ENCODE measurements at regions not wholly inside any gene's neighbourhood (a gene's known extent, or its start where the extent isn't known, plus 50 kb on each side); places are given as distances from the start of the nearest gene placed in this dataset.

GRCh38 chr10:130662775-130663174 lies 526.6 kb downstream of the GLRX3 start:
- Histone ChIP-seq H2BK120ac (ENCODE audit: low read depth, low read length) (no peak overlapping the region), H3K79me1 (ENCODE audit: low read depth in 1 of 2, low read length in 2 of 2) (no peaks in the 10 kb centered on the region), H2BK20ac (ENCODE audit: low read depth, low read length) (no peak overlapping the region), H3K9me3 (ENCODE audit: control insufficient read depth, insufficient read depth, low read length) (peaks cover 55% of the 10 kb centered on the region), H3K9me1 (ENCODE audit: insufficient read depth, low read length) (no peaks in the 10 kb centered on the region), H2BK5ac (ENCODE audit: low read depth, low read length, poor library complexity, severe bottlenecking) (no peak overlapping the region), H4K5ac (ENCODE audit: low read depth, low read length) (no peak overlapping the region), H4K8ac (ENCODE audit: low read depth in 2 of 2, low read length in 2 of 2) (no peak overlapping the region), H2BK15ac (ENCODE audit: low read depth, low read length) (no peak overlapping the region), H3K27ac (ENCODE audit: insufficient read depth, low read length) (no peak overlapping the region), H2AK9ac (replicated peaks; ENCODE audit: low read depth, low read length, poor library complexity) (no peak overlapping the region), H2AFZ (replicated peaks; ENCODE audit: low read length, poor library complexity) (no peak overlapping the region), H3K36me3 (ENCODE audit: control insufficient read depth, insufficient read depth, low read length) (no peaks in the 10 kb centered on the region), H3K18ac (ENCODE audit: low read depth, low read length) (no peak overlapping the region), H3K4me2 (ENCODE audit: low read depth, low read length) (no peak overlapping the region), H3K23ac (ENCODE audit: low read depth, low read length) (no peak overlapping the region), H3K4ac (ENCODE audit: low read depth, low read length) (no peak overlapping the region), H4K91ac (ENCODE audit: insufficient read depth, low read depth, low read length) (no peak overlapping the region), H3K14ac (replicated peaks; ENCODE audit: low read depth, low read length) (no peak overlapping the region), H2AK5ac (ENCODE audit: low read depth, low read length) (no peak overlapping the region), H3K4me1 (ENCODE audit: control insufficient read depth, insufficient read depth, low read length) (no peaks in the 10 kb centered on the region), H3K9ac (ENCODE audit: low read depth, low read length) (no peak overlapping the region), H3K56ac (ENCODE audit: extremely low read depth, insufficient read depth, low read length) (no peak overlapping the region), H3K4me3 (ENCODE audit: insufficient read depth, low read depth, low read length) (no peak overlapping the region), H4K20me1 (ENCODE audit: insufficient read depth, low read length) (no peaks in the 10 kb centered on the region), H3K27me3 (ENCODE audit: control insufficient read depth, insufficient read depth, low read length) (no peaks in the 10 kb centered on the region)
- dilution Hi-C loops (cut with HindIII; ENCODE audit: low sequenced_read_pairs, unreplicated experiment) = no loop called here
- no TSS peak for BruUV-seq (replicated peaks)
- ChIA-PET CTCF (no interaction called here), POLR2A (ENCODE audit: unreplicated experiment) (no interaction called here)
- ATAC-seq (ENCODE audit: low read depth) (no peak), DNase-seq (no peak)
- TF ChIP-seq FOS (IDR thresholded peaks at IDR 0.05; ENCODE audit: low read depth, low read length) (no peak), POLR2A (IDR thresholded peaks at IDR 0.05; ENCODE audit: low read depth, low read length) (no peak), USF2 (IDR thresholded peaks at IDR 0.05; ENCODE audit: low read depth, low read length) (no peak), NFE2L2 (IDR thresholded peaks at IDR 0.05; ENCODE audit: low read depth, low read length) (no peak), RFX5 (IDR thresholded peaks at IDR 0.05; ENCODE audit: low read depth, low read length) (no peak), MXI1 (IDR thresholded peaks at IDR 0.05; ENCODE audit: borderline replicate concordance, low read depth, low read length) (no peak), ELK1 (IDR thresholded peaks at IDR 0.05; ENCODE audit: borderline replicate concordance, low read depth, low read length) (no peak), BHLHE40 (IDR thresholded peaks at IDR 0.05; ENCODE audit: low read depth, low read length) (no peak), CHD1 (IDR thresholded peaks at IDR 0.05; ENCODE audit: low read depth, low read length) (no peak), RCOR1 (IDR thresholded peaks at IDR 0.05; ENCODE audit: insufficient replicate concordance, low read length) (no peak)
- intact Hi-C loops (cut with micrococcal nuclease) = no loop called here
- WGBS, 2 experiments (ENCODE audit: extremely low coverage in 2 of 2, insufficient read length in 1 of 2) = 70% methylated on average over 2 of the region's 13 CpGs; no CpG with 5 or more reads in 1 of the 2 experiments
- in situ Hi-C loops (cut with MboI; ENCODE audit: low sequenced_read_pairs) = no loop called here
